HCT116 (cell line): ENCODE measurements at regions not wholly inside any gene's neighbourhood (a gene's known extent, or its start where the extent isn't known, plus 50 kb on each side); places are given as distances from the start of the nearest gene placed in this dataset.

Experiments
- ELF1 ChIP-seq: IDR thresholded peaks from 2 replicates; pipeline ENCODE4 v1.6.1; 2012; ENCODE audit warnings: low read depth, borderline replicate concordance
- EZH2 ChIP-seq: fragments of 200-600 bp; sonication (generic); IDR thresholded peaks from 2 replicates; pipeline ENCODE4 v1.6.1; 2017; ENCODE audit warnings: antibody characterized with exemption, mixed run types
- EZH2phosphoT487 ChIP-seq: fragments of 200-600 bp; IDR thresholded peaks from 2 replicates; pipeline ENCODE4 v1.6.1; 2018; ENCODE audit warnings: antibody characterized with exemption, borderline replicate concordance
- JUND ChIP-seq: IDR thresholded peaks from 2 replicates; pipeline ENCODE4 v1.6.1; 2012
- POLR2A ChIP-seq: IDR thresholded peaks from 2 replicates; pipeline ENCODE4 v1.7.0; 2011; ENCODE audit warnings: borderline replicate concordance; ENCODE audit not compliant: insufficient read depth, insufficient read length; ENCODE audit errors: extremely low read depth
- POLR2AphosphoS5 ChIP-seq: IDR thresholded peaks from 2 replicates; pipeline ENCODE4 v1.6.1; 2011; ENCODE audit warnings: mild to moderate bottlenecking, low read depth, low read length, moderate library complexity
- SP1 ChIP-seq: IDR thresholded peaks from 2 replicates; pipeline ENCODE4 v1.6.1; 2012; ENCODE audit warnings: low read depth
- ZNF274 ChIP-seq: fragments of 200-500 bp; sonication (Bioruptor generic); IDR thresholded peaks from 2 replicates; pipeline ENCODE4 v1.6.1; 2014; ENCODE audit warnings: mild to moderate bottlenecking, low read depth, low read length, inconsistent platforms
- TF ChIP-seq, protein P1 (sequence below), 3 experiments: fragments of 200-600 bp in 1 of 3; sonication (generic) in 1 of 3; IDR thresholded peaks in 2 of 3; conservative IDR thresholded peaks in 1 of 3; 2 replicates each; pipeline ENCODE4 v1.5.1; 2012 to 2017; ENCODE audit warnings: low read depth in 2 of 3, low read length in 2 of 3, antibody characterized with exemption in 1 of 3, borderline replicate concordance in 1 of 3, control low read depth in 1 of 3, mild to moderate bottlenecking in 1 of 3, mixed read lengths in 1 of 3, mixed run types in 1 of 3, moderate library complexity in 1 of 3; ENCODE audit not compliant: insufficient read depth in 1 of 3
- TF ChIP-seq, protein P2 (sequence below): IDR thresholded peaks from 2 replicates; pipeline ENCODE4 v1.6.1; 2012
- TF ChIP-seq, protein P3 (sequence below): IDR thresholded peaks from 2 replicates; pipeline ENCODE4 v1.6.1; 2012

DNA sequence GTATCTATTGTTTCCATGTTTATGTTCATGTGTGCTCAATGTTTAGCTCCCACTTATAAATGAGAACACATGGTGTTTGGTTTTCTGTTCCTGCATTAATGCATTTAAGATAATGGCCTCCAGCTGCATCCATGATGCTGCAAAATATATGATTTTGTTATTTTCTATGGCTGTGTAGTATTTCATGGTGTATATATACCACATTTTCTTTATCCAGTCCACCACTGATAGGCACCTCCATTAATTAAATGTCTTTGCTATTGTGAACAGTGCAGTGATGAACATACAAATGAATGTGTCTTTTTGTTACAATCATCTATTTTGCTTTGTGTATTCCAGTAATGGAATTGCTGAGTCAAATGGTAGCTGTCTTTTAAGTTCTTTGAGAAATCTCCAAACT lies 329.4 kb upstream of the MAGI2 start:
- TF ChIP-seq, protein P1, sequence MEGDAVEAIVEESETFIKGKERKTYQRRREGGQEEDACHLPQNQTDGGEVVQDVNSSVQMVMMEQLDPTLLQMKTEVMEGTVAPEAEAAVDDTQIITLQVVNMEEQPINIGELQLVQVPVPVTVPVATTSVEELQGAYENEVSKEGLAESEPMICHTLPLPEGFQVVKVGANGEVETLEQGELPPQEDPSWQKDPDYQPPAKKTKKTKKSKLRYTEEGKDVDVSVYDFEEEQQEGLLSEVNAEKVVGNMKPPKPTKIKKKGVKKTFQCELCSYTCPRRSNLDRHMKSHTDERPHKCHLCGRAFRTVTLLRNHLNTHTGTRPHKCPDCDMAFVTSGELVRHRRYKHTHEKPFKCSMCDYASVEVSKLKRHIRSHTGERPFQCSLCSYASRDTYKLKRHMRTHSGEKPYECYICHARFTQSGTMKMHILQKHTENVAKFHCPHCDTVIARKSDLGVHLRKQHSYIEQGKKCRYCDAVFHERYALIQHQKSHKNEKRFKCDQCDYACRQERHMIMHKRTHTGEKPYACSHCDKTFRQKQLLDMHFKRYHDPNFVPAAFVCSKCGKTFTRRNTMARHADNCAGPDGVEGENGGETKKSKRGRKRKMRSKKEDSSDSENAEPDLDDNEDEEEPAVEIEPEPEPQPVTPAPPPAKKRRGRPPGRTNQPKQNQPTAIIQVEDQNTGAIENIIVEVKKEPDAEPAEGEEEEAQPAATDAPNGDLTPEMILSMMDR (IDR thresholded peaks at IDR 0.05 in 2 of 3, conservative IDR thresholded peaks at IDR 0.05 in 1 of 3; ENCODE audit: borderline replicate concordance in 1 of 3, insufficient read depth in 1 of 3, low read depth in 2 of 3, low read length in 2 of 3): no peak
- no peak for TF ChIP-seq ZNF274
- TF ChIP-seq POLR2A: no peak
- no peak for TF ChIP-seq SP1
- TF ChIP-seq ELF1: no peak
- TF ChIP-seq EZH2phosphoT487: no peak
- TF ChIP-seq, protein P2, sequence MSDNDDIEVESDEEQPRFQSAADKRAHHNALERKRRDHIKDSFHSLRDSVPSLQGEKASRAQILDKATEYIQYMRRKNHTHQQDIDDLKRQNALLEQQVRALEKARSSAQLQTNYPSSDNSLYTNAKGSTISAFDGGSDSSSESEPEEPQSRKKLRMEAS: no peak
- no peak for TF ChIP-seq EZH2
- no peak for TF ChIP-seq POLR2AphosphoS5
- TF ChIP-seq JUND: no peak
- TF ChIP-seq, protein P3, sequence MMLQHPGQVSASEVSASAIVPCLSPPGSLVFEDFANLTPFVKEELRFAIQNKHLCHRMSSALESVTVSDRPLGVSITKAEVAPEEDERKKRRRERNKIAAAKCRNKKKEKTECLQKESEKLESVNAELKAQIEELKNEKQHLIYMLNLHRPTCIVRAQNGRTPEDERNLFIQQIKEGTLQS: no peak
